ENCODE measurements at regions not wholly inside any gene's neighbourhood (a gene's known extent, or its start where the extent isn't known, plus 50 kb on each side); places are given as distances from the start of the nearest gene placed in this dataset.
"Not testable (repeated sequence)": the region's sequence is repeated elsewhere in the genome, so short reads cannot be mapped to it uniquely, and the experiment has no call there.

DNA sequence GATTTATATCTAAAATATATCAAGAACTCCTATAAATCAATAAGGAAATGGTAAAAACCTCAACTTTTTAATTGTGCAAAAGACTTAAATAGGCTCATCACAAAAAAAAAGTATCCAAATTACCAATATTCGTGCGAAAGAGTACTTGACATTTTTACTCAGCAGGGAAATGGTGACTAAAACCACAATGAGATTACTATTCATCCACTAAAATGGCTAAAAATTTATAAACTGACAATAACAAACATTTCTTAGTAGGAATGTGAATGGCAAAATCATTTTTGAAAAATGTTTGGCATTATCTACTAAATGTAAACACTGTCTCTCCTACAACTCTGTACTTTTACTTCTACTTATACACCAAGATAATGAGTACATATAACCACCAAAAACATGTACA is 184.8 kb upstream of the RND3 start:
- ATAC-seq (no peak), DNase-seq (ENCODE audit: low read depth, low spot score) (no peak)
- H3K4me1 ChIP-seq (ENCODE audit: control insufficient read depth, insufficient read depth, low read length), result no peaks in the 10 kb centered on the region
- H3K36me3 ChIP-seq (ENCODE audit: control insufficient read depth, insufficient read depth, low read length), result no peaks in the 10 kb centered on the region
- ChIA-PET CTCF (no interaction called here), POLR2A (no interaction called here)
- intact Hi-C loops (cut with micrococcal nuclease; ENCODE audit: unreplicated experiment), result no loop called here
- no peaks in the 10 kb centered on the region for H3K9me3 ChIP-seq (ENCODE audit: control insufficient read depth, insufficient read depth, low read depth, low read length)
- no TSS peak for BruUV-seq (replicated peaks)
- no peak overlapping the region for H3K27ac ChIP-seq (ENCODE audit: low read length)
- in situ Hi-C loops (cut with HindIII; ENCODE audit: low pct_unique_long_range_greater_than_20kb, low sequenced_read_pairs), result no loop called here
- no peaks in the 10 kb centered on the region for H3K27me3 ChIP-seq (ENCODE audit: control insufficient read depth, insufficient read depth, low read length)
- H3K4me3 ChIP-seq (ENCODE audit: low read depth in 2 of 2, low read length in 2 of 2), result no peak overlapping the region
- TF ChIP-seq SIN3A (IDR thresholded peaks at IDR 0.05; ENCODE audit: borderline replicate concordance, insufficient read depth, low read depth, low read length) (no peak), POLR2AphosphoS5 (IDR thresholded peaks at IDR 0.05; ENCODE audit: low read depth, low read length) (no peak), REST (IDR thresholded peaks at IDR 0.05; ENCODE audit: insufficient read depth in 1 of 2, low read depth in 2 of 2, low read length in 1 of 2) (no peak), CTCF (IDR thresholded peaks at IDR 0.05) (no peak), TCF7L2 (IDR thresholded peaks at IDR 0.05; ENCODE audit: low read depth, low read length) (no peak)

GRCh38 chr2:150669492-150669891 is 182.0 kb upstream of the RND3 start:
- ATAC-seq, result no peak
- POLR2A ChIA-PET, result no interaction called here
- H3K4me3 ChIP-seq (ENCODE audit: low read depth in 2 of 2, low read length in 2 of 2), result no peak overlapping the region
- intact Hi-C loops (cut with micrococcal nuclease; ENCODE audit: unreplicated experiment) (no loop called here), in situ Hi-C loops (cut with HindIII; ENCODE audit: low pct_unique_long_range_greater_than_20kb, low sequenced_read_pairs) (no loop called here)
- H3K4me1 ChIP-seq (ENCODE audit: control insufficient read depth, insufficient read depth, low read length), result no peaks in the 10 kb centered on the region
- H3K27me3 ChIP-seq (ENCODE audit: control insufficient read depth, insufficient read depth, low read length), result no peaks in the 10 kb centered on the region
- no peaks in the 10 kb centered on the region for H3K36me3 ChIP-seq (ENCODE audit: control insufficient read depth, insufficient read depth, low read length)
- no peak overlapping the region for H3K27ac ChIP-seq (ENCODE audit: low read length)
- TF ChIP-seq REST (IDR thresholded peaks at IDR 0.05; ENCODE audit: insufficient read depth in 1 of 2, low read depth in 2 of 2, low read length in 1 of 2) (no peak), CTCF (IDR thresholded peaks at IDR 0.05) (no peak), SIN3A (IDR thresholded peaks at IDR 0.05; ENCODE audit: borderline replicate concordance, insufficient read depth, low read depth, low read length) (no peak), TCF7L2 (IDR thresholded peaks at IDR 0.05; ENCODE audit: low read depth, low read length) (no peak), POLR2AphosphoS5 (IDR thresholded peaks at IDR 0.05; ENCODE audit: low read depth, low read length) (no peak)
- BruUV-seq (replicated peaks), result no TSS peak
- CTCF ChIA-PET, result no interaction called here
- DNase-seq (ENCODE audit: low read depth, low spot score), result no peak
- no peaks in the 10 kb centered on the region for H3K9me3 ChIP-seq (ENCODE audit: control insufficient read depth, insufficient read depth, low read depth, low read length)

- H3K4me1 ChIP-seq (ENCODE audit: control insufficient read depth, insufficient read depth, low read length); ATAC-seq; H3K9me3 ChIP-seq (ENCODE audit: control insufficient read depth, insufficient read depth, low read depth, low read length); in situ Hi-C loops (cut with HindIII; ENCODE audit: low pct_unique_long_range_greater_than_20kb, low sequenced_read_pairs); BruUV-seq (replicated peaks); H3K36me3 ChIP-seq (ENCODE audit: control insufficient read depth, insufficient read depth, low read length); H3K4me3 ChIP-seq (ENCODE audit: low read depth in 2 of 2, low read length in 2 of 2); H3K27me3 ChIP-seq (ENCODE audit: control insufficient read depth, insufficient read depth, low read length); H3K27ac ChIP-seq (ENCODE audit: low read length); intact Hi-C loops (cut with micrococcal nuclease; ENCODE audit: unreplicated experiment); DNase-seq (ENCODE audit: low read depth, low spot score); CTCF ChIA-PET: not testable (repeated sequence)
- POLR2A ChIA-PET, result interaction anchor here (0.6 kb wide), 1 partner anchor 120 kb away, joined by 5 read pairs; no protein-coding TSS in a partner anchor
Measured at GRCh38 chr2:150667039-150667438, 179.6 kb upstream of the RND3 start.
